IMR-90 (cell line): ENCODE measurements at regions not wholly inside any gene's neighbourhood (a gene's known extent, or its start where the extent isn't known, plus 50 kb on each side); places are given as distances from the start of the nearest gene placed in this dataset.

ENCODE experiments used
- ATAC-seq: fragments of 200-7000 bp; cut with Tn5 transposase; 2 replicates; pipeline ENCODE4 v1.9.1; 2020; ENCODE audit warnings: low read depth, mild to moderate bottlenecking, moderate library complexity
- BruUV-seq: library from RNA; stranded (reverse); fragments of 400-500 nt; replicated peaks from 2 replicates; lab custom pipeline; 2021; lab: Mats Ljungman, UMichigan
- CTCF ChIA-PET: fragments of 300-600 bp; formaldehyde crosslinking; extraction: SDS; loops from one replicate; lab custom pipeline; 2021; ENCODE audit warnings: antibody characterized with exemption; lab: Yijun Ruan, JAX
- POLR2A ChIA-PET: fragments of 300-600 bp; sonication (Branson Sonifier 250); formaldehyde crosslinking; loops from one replicate; lab custom pipeline; 2022; ENCODE audit warnings: antibody characterized with exemption; ENCODE audit not compliant: unreplicated experiment; lab: Charles Lee
- DNase-seq: peaks from one replicate; pipeline ENCODE4 v3.0.0; 2013
- H2AFZ ChIP-seq: replicated peaks from 2 replicates; pipeline ENCODE3; 2013; ENCODE audit warnings: low read length, mild to moderate bottlenecking; ENCODE audit not compliant: poor library complexity
- H2AK5ac ChIP-seq: 2 replicates; pipeline ENCODE4 v1.6.1; 2013; ENCODE audit warnings: low read depth, low read length, inconsistent platforms
- H2AK9ac ChIP-seq: replicated peaks from 2 replicates; pipeline ENCODE3; 2013; ENCODE audit warnings: mild to moderate bottlenecking, low read depth, low read length, moderate library complexity; ENCODE audit not compliant: poor library complexity
- H2BK120ac ChIP-seq: 2 replicates; pipeline ENCODE4 v1.6.1; 2013; ENCODE audit warnings: low read depth, low read length, inconsistent platforms
- H2BK15ac ChIP-seq: 3 replicates; pipeline ENCODE4 v1.6.1; 2013; ENCODE audit warnings: low read depth, low read length, inconsistent platforms
- H2BK20ac ChIP-seq: 2 replicates; pipeline ENCODE4 v1.6.1; 2013; ENCODE audit warnings: low read depth, mild to moderate bottlenecking, inconsistent platforms, low read length, moderate library complexity
- H2BK5ac ChIP-seq: 2 replicates; pipeline ENCODE4 v1.6.1; 2013; ENCODE audit warnings: mild to moderate bottlenecking, low read depth, low read length, inconsistent platforms; ENCODE audit not compliant: poor library complexity, severe bottlenecking
- H3K14ac ChIP-seq: replicated peaks from 2 replicates; pipeline ENCODE4 v1.6.1; 2013; ENCODE audit warnings: low read depth, low read length, inconsistent platforms
- H3K18ac ChIP-seq: 2 replicates; pipeline ENCODE4 v1.6.1; 2013; ENCODE audit warnings: low read depth, low read length, control low read depth
- H3K23ac ChIP-seq: 2 replicates; pipeline ENCODE4 v1.6.1; 2013; ENCODE audit warnings: low read depth, low read length, inconsistent platforms
- H3K27ac ChIP-seq: 2 replicates; pipeline ENCODE4 v1.5.1; 2013; ENCODE audit warnings: mild to moderate bottlenecking, control low read depth, low read length; ENCODE audit not compliant: insufficient read depth
- H3K27me3 ChIP-seq: 2 replicates; pipeline ENCODE4 v1.6.1; 2013; ENCODE audit warnings: low read length; ENCODE audit not compliant: control insufficient read depth, insufficient read depth
- H3K36me3 ChIP-seq: 2 replicates; pipeline ENCODE4 v1.6.1; 2013; ENCODE audit warnings: low read length, mixed read lengths; ENCODE audit not compliant: control insufficient read depth, insufficient read depth
- H3K4ac ChIP-seq: 2 replicates; pipeline ENCODE4 v1.6.1; 2013; ENCODE audit warnings: low read depth, low read length, inconsistent platforms
- H3K4me1 ChIP-seq: 2 replicates; pipeline ENCODE4 v1.6.1; 2013; ENCODE audit warnings: low read length, mixed read lengths; ENCODE audit not compliant: control insufficient read depth, insufficient read depth
- H3K4me2 ChIP-seq: 2 replicates; pipeline ENCODE4 v1.6.1; 2013; ENCODE audit warnings: low read depth, mild to moderate bottlenecking, control low read depth, low read length, moderate library complexity
- H3K4me3 ChIP-seq: 2 replicates; pipeline ENCODE4 v1.5.1; 2013; ENCODE audit warnings: low read depth, mild to moderate bottlenecking, control low read depth, low read length, moderate library complexity; ENCODE audit not compliant: insufficient read depth
- H3K56ac ChIP-seq: 2 replicates; pipeline ENCODE4 v1.6.1; 2013; ENCODE audit warnings: low read length, inconsistent platforms; ENCODE audit not compliant: insufficient read depth; ENCODE audit errors: extremely low read depth
- H3K79me1 ChIP-seq, 2 experiments: 2 replicates each; pipeline ENCODE4 v1.6.1; 2013; ENCODE audit warnings: low read length in 2 of 2, inconsistent platforms in 1 of 2, low read depth in 1 of 2
- H3K9ac ChIP-seq: 2 replicates; pipeline ENCODE4 v1.6.1; 2013; ENCODE audit warnings: low read depth, low read length, control low read depth
- H3K9me1 ChIP-seq: 2 replicates; pipeline ENCODE4 v1.6.1; 2013; ENCODE audit warnings: low read length, inconsistent platforms; ENCODE audit not compliant: insufficient read depth
- H3K9me3 ChIP-seq: 2 replicates; pipeline ENCODE4 v1.6.1; 2013; ENCODE audit warnings: low read length; ENCODE audit not compliant: control insufficient read depth, insufficient read depth
- H4K20me1 ChIP-seq: 2 replicates; pipeline ENCODE4 v1.6.1; 2013; ENCODE audit warnings: low read length, inconsistent platforms; ENCODE audit not compliant: insufficient read depth
- H4K5ac ChIP-seq: 2 replicates; pipeline ENCODE4 v1.6.1; 2013; ENCODE audit warnings: mild to moderate bottlenecking, low read depth, low read length, control low read depth
- H4K8ac ChIP-seq, 2 experiments: 2 replicates each; pipeline ENCODE4 v1.6.1; 2013; ENCODE audit warnings: low read depth in 2 of 2, low read length in 2 of 2, control low read depth in 1 of 2, inconsistent platforms in 1 of 2
- H4K91ac ChIP-seq: 2 replicates; pipeline ENCODE4 v1.6.1; 2013; ENCODE audit warnings: low read depth, low read length, inconsistent platforms; ENCODE audit not compliant: insufficient read depth
- BHLHE40 ChIP-seq: fragments of 150-350 bp; IDR thresholded peaks from 2 replicates; pipeline ENCODE4 v1.6.1; 2016; ENCODE audit warnings: mild to moderate bottlenecking, low read depth, low read length
- CEBPB ChIP-seq: IDR thresholded peaks from 2 replicates; pipeline ENCODE4 v1.6.1; 2012; ENCODE audit warnings: low read depth, low read length, improper control_type of control experiment
- CHD1 ChIP-seq: IDR thresholded peaks from 2 replicates; pipeline ENCODE4 v1.6.1; 2012; ENCODE audit warnings: low read depth, low read length, improper control_type of control experiment
- FOS ChIP-seq: fragments of 150-350 bp; IDR thresholded peaks from 2 replicates; pipeline ENCODE4 v1.6.1; 2016; ENCODE audit warnings: low read depth, low read length
- MAFK ChIP-seq: IDR thresholded peaks from 2 replicates; pipeline ENCODE4 v1.6.1; 2012; ENCODE audit warnings: low read depth, low read length, improper control_type of control experiment
- MAZ ChIP-seq: IDR thresholded peaks from 2 replicates; pipeline ENCODE4 v1.6.1; 2012; ENCODE audit warnings: low read depth, mild to moderate bottlenecking, low read length, improper control_type of control experiment, moderate library complexity, borderline replicate concordance
- MXI1 ChIP-seq: IDR thresholded peaks from 2 replicates; pipeline ENCODE4 v1.6.1; 2012; ENCODE audit warnings: low read depth, mild to moderate bottlenecking, low read length, moderate library complexity, borderline replicate concordance
- NFE2L2 ChIP-seq: fragments of 150-350 bp; IDR thresholded peaks from 2 replicates; pipeline ENCODE4 v1.6.1; 2016; ENCODE audit warnings: low read depth, mild to moderate bottlenecking, low read length
- POLR2A ChIP-seq: IDR thresholded peaks from 2 replicates; pipeline ENCODE4 v1.6.1; 2012; ENCODE audit warnings: mild to moderate bottlenecking, low read depth, low read length
- RAD21 ChIP-seq: IDR thresholded peaks from 2 replicates; pipeline ENCODE4 v1.6.1; 2012; ENCODE audit warnings: low read length, improper control_type of control experiment
- RCOR1 ChIP-seq: IDR thresholded peaks from 2 replicates; pipeline ENCODE4 v1.6.1; 2012; ENCODE audit warnings: mild to moderate bottlenecking, low read length, improper control_type of control experiment; ENCODE audit not compliant: insufficient replicate concordance
- RFX5 ChIP-seq: IDR thresholded peaks from 2 replicates; pipeline ENCODE4 v1.8.0; 2012; ENCODE audit warnings: low read depth, mild to moderate bottlenecking, low read length, moderate library complexity
- SMC3 ChIP-seq: fragments of 150-350 bp; IDR thresholded peaks from 2 replicates; pipeline ENCODE4 v1.6.1; 2016; ENCODE audit warnings: low read depth, mild to moderate bottlenecking, antibody characterized with exemption, low read length, moderate library complexity
- USF2 ChIP-seq: fragments of 150-350 bp; IDR thresholded peaks from 2 replicates; pipeline ENCODE4 v1.6.1; 2017; ENCODE audit warnings: mild to moderate bottlenecking, antibody characterized with exemption, low read length, low read depth
- WGBS, 2 experiments: methylation state at CpG; one replicate each; pipeline versions ENCODE4 v1.1.5 to v1.1.7; 2013; ENCODE audit warnings: missing lambda C conversion rate in 2 of 2; ENCODE audit not compliant: insufficient read length in 1 of 2; ENCODE audit errors: extremely low coverage in 2 of 2; 5-methylcytosine and 5-hydroxymethylcytosine counted together
- dilution Hi-C: fragments of 300-500 bp; cut with HindIII; formaldehyde crosslinking; loops from one replicate; pipeline ENCODE4 v1.14.3; 2018; ENCODE audit warnings: low sequenced_read_pairs; ENCODE audit not compliant: unreplicated experiment
- in situ Hi-C: fragments of 300-500 bp; cut with MboI; formaldehyde crosslinking; loops from 3 replicates; pipeline ENCODE4 v1.14.3; 2019; ENCODE audit warnings: low sequenced_read_pairs, inconsistent platforms, mixed read lengths
- intact Hi-C: fragments of 100-400 bp; cut with micrococcal nuclease; formaldehyde crosslinking; loops from 2 replicates; pipeline ENCODE4 v1.10.0; 2022
- TF ChIP-seq, protein P1 (sequence below): conservative IDR thresholded peaks from 2 replicates; pipeline ENCODE4 v1.5.1; 2012; ENCODE audit warnings: mild to moderate bottlenecking, low read depth, low read length, improper control_type of control experiment
- TF ChIP-seq, protein P2 (sequence below): fragments of 150-350 bp; IDR thresholded peaks from 2 replicates; pipeline ENCODE4 v1.6.1; 2016; ENCODE audit warnings: low read depth, mild to moderate bottlenecking, low read length, moderate library complexity, borderline replicate concordance

DNA sequence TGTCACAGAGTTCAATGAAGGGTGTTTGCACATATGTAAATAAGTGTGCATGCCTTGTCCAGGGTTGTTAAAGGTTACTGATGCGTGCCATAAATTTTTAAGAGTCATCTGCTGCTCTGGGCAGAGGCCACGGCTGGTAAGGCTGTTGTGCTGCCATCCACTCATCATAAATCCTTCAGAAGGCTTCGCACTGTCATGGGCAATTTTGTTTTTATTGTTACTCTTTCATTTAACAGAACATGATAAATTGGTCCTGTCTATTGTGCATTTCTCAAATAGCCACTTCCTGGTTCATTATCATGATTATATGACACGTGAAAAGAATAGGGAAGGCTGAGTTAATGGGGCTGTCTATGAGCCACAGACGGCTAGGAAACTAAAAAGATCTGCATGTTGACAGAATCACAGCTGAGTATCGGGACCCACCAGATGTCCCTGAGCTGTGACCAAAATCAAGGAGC is 634.3 kb upstream of the SOX11 start:
- Histone ChIP-seq H3K27me3 (no peaks in the 10 kb centered on the region), H3K4ac (no peak overlapping the region), H3K23ac (no peak overlapping the region), H4K8ac (no peak overlapping the region), H4K91ac (no peak overlapping the region), H2BK120ac (no peak overlapping the region), H3K18ac (no peak overlapping the region), H3K4me1 (no peaks in the 10 kb centered on the region), H3K79me1 (no peaks in the 10 kb centered on the region), H2BK5ac (no peak overlapping the region), H2AK5ac (no peak overlapping the region), H4K5ac (no peak overlapping the region), H2BK15ac (no peak overlapping the region), H2AK9ac (no peak overlapping the region), H3K14ac (no peak overlapping the region), H4K20me1 (no peaks in the 10 kb centered on the region), H3K9me1 (no peaks in the 10 kb centered on the region), H3K27ac (no peak overlapping the region), H3K56ac (no peak overlapping the region), H3K9me3 (peaks cover 9% of the 10 kb centered on the region), H2BK20ac (no peak overlapping the region), H3K9ac (no peak overlapping the region), H3K36me3 (no peaks in the 10 kb centered on the region), H3K4me3 (no peak overlapping the region), H2AFZ (no peak overlapping the region), H3K4me2 (no peak overlapping the region)
- DNase-seq (no peak), ATAC-seq (no peak)
- ChIA-PET POLR2A (no interaction called here), CTCF (interaction anchor here (0.5 kb wide), 1 partner anchor 132 kb away, joined by 3 read pairs; no protein-coding TSS in a partner anchor)
- TF ChIP-seq FOS (no peak), POLR2A (no peak), CEBPB (no peak), RFX5 (no peak), RAD21 (no peak), MAFK (no peak), BHLHE40 (no peak), NFE2L2 (no peak), SMC3 (no peak), USF2 (no peak), MAZ (no peak), RCOR1 (no peak), MXI1 (no peak), CHD1 (no peak)
- TF ChIP-seq, protein P1, sequence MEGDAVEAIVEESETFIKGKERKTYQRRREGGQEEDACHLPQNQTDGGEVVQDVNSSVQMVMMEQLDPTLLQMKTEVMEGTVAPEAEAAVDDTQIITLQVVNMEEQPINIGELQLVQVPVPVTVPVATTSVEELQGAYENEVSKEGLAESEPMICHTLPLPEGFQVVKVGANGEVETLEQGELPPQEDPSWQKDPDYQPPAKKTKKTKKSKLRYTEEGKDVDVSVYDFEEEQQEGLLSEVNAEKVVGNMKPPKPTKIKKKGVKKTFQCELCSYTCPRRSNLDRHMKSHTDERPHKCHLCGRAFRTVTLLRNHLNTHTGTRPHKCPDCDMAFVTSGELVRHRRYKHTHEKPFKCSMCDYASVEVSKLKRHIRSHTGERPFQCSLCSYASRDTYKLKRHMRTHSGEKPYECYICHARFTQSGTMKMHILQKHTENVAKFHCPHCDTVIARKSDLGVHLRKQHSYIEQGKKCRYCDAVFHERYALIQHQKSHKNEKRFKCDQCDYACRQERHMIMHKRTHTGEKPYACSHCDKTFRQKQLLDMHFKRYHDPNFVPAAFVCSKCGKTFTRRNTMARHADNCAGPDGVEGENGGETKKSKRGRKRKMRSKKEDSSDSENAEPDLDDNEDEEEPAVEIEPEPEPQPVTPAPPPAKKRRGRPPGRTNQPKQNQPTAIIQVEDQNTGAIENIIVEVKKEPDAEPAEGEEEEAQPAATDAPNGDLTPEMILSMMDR, result no peak
- TF ChIP-seq, protein P2, sequence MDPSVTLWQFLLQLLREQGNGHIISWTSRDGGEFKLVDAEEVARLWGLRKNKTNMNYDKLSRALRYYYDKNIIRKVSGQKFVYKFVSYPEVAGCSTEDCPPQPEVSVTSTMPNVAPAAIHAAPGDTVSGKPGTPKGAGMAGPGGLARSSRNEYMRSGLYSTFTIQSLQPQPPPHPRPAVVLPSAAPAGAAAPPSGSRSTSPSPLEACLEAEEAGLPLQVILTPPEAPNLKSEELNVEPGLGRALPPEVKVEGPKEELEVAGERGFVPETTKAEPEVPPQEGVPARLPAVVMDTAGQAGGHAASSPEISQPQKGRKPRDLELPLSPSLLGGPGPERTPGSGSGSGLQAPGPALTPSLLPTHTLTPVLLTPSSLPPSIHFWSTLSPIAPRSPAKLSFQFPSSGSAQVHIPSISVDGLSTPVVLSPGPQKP, result no peak
- no TSS peak for BruUV-seq
- intact Hi-C loops, result no loop called here
- in situ Hi-C loops, result no loop called here
- 17% methylated on average over 1 of the region's 6 CpGs; no CpG with 5 or more reads in 1 of the 2 experiments for WGBS, 2 experiments
- dilution Hi-C loops, result no loop called here
